ENCODE measurements at regions not wholly inside any gene's neighbourhood (a gene's known extent, or its start where the extent isn't known, plus 50 kb on each side); places are given as distances from the start of the nearest gene placed in this dataset.

DNA sequence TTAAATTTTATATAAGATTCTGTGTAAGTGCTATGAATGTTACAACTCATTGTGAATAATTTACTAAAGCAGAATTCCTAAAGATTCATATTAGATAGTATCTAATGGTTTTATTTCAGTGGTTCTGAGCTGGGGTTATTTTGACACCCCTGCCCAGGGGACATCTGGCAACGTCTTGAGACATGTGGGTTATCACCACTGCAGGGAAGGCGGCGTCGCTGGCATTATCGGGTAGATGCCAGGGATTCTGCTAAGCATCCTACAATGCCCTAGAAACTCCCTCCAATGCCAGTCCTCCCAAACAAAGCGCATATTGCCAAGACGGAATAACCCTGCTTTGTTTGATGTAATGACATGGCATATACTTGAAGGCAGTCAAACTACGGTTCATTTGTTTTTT, 372.3 kb upstream of the ZFHX3 start (continued):
- TF ChIP-seq, protein P1, sequence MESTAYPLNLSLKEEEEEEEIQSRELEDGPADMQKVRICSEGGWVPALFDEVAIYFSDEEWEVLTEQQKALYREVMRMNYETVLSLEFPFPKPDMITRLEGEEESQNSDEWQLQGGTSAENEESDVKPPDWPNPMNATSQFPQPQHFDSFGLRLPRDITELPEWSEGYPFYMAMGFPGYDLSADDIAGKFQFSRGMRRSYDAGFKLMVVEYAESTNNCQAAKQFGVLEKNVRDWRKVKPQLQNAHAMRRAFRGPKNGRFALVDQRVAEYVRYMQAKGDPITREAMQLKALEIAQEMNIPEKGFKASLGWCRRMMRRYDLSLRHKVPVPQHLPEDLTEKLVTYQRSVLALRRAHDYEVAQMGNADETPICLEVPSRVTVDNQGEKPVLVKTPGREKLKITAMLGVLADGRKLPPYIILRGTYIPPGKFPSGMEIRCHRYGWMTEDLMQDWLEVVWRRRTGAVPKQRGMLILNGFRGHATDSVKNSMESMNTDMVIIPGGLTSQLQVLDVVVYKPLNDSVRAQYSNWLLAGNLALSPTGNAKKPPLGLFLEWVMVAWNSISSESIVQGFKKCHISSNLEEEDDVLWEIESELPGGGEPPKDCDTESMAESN (CRISPR knock-in tag; conservative IDR thresholded peaks at IDR 0.05): no peak
- TF ChIP-seq, protein P2, sequence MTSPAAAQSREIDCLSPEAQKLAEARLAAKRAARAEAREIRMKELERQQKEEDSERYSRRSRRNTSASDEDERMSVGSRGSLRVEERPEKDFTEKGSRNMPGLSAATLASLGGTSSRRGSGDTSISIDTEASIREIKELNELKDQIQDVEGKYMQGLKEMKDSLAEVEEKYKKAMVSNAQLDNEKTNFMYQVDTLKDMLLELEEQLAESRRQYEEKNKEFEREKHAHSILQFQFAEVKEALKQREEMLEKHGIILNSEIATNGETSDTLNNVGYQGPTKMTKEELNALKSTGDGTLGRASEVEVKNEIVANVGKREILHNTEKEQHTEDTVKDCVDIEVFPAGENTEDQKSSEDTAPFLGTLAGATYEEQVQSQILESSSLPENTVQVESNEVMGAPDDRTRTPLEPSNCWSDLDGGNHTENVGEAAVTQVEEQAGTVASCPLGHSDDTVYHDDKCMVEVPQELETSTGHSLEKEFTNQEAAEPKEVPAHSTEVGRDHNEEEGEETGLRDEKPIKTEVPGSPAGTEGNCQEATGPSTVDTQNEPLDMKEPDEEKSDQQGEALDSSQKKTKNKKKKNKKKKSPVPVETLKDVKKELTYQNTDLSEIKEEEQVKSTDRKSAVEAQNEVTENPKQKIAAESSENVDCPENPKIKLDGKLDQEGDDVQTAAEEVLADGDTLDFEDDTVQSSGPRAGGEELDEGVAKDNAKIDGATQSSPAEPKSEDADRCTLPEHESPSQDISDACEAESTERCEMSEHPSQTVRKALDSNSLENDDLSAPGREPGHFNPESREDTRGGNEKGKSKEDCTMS (CRISPR knock-in tag; conservative IDR thresholded peaks at IDR 0.05): no peak

DNA sequence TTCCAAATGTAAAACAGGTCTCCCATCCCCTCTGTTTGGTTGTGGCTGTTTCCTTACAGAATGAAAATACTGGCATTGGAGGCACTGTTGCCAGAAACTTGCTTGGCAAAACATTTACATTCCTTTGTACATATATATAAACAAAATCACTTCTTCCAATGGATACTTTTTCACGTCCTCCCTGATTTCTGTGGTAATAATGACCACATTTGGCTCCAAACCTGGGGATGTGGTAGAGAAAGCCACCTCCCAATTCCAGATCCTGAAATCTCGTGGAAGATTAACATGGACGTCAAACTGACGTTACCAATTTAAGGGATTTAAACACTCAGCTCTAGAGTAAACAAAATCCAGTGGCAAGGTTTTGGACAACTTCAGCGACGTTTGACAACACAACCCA, 370.8 kb upstream of the ZFHX3 start:
- ATAC-seq: no peak
- Histone ChIP-seq H4K20me1 (ENCODE audit: insufficient read depth, low read length) (no peaks in the 10 kb centered on the region), H3K27me3 (ENCODE audit: control insufficient read depth in 1 of 2, insufficient read depth in 2 of 2, low read length in 2 of 2) (no peaks in the 10 kb centered on the region), H3K27ac (ENCODE audit: extremely low read length, insufficient read depth, low read length) (no peak overlapping the region), H2AFZ (ENCODE audit: low read length) (no peak overlapping the region), H3K9me3 (ENCODE audit: low read length) (no peaks in the 10 kb centered on the region), H3K4me3 (replicated peaks in 1 of 3; ENCODE audit: insufficient read depth in 1 of 3, low read depth in 2 of 3, low read length in 3 of 3) (no peak overlapping the region), H3K4me2 (ENCODE audit: low read depth, low read length) (no peak overlapping the region), H3K4me1 (ENCODE audit: insufficient read depth, low read length) (0 out of 2 replicates have a peak, but pooled peaks cover 8% of the 10 kb centered on the region), H3K79me2 (ENCODE audit: insufficient read depth, low read length) (no peaks in the 10 kb centered on the region), H3K9ac (ENCODE audit: insufficient read depth, low read depth, low read length) (no peak overlapping the region), H3K36me3 (replicated peaks in 1 of 2; ENCODE audit: control insufficient read depth in 1 of 2, insufficient read depth in 2 of 2, low read length in 2 of 2) (no peaks in the 10 kb centered on the region)
- intact Hi-C loops (cut with micrococcal nuclease; ENCODE audit: unreplicated experiment) (no loop called here), in situ Hi-C loops (cut with HindIII; ENCODE audit: extremely low pct_ligation_motif_present, low pct_unique_long_range_greater_than_20kb) (no loop called here)
- DNase-seq (ENCODE audit: low spot score): no peak
- no TSS peak for BruUV-seq (replicated peaks)
- 3% methylated on average over 6 of the region's 6 CpGs for WGBS (ENCODE audit: low lambda C conversion rate)
- POLR2A ChIA-PET: no interaction called here
- peak; percentile 15 for FAIRE-seq
- CTCF ChIA-PET (ENCODE audit: low intra/inter-chr PET ratio, low total read pairs): no interaction called here
- TF ChIP-seq ZNF496 (CRISPR knock-in tag; IDR thresholded peaks at IDR 0.05; ENCODE audit: insufficient replicate concordance) (no peak), ZIK1 (CRISPR knock-in tag; IDR thresholded peaks at IDR 0.05; ENCODE audit: borderline replicate concordance, low read depth) (no peak), ZNF282 (IDR thresholded peaks at IDR 0.05; ENCODE audit: partially characterized antibody) (no peak), ZBTB21 (CRISPR knock-in tag; IDR thresholded peaks at IDR 0.05) (no peak), ZNF224 (CRISPR knock-in tag; IDR thresholded peaks at IDR 0.05) (no peak)

Data from HepG2 (cell line).